GM23338 (cell line): ENCODE measurements at regions not wholly inside any gene's neighbourhood (a gene's known extent, or its start where the extent isn't known, plus 50 kb on each side); places are given as distances from the start of the nearest gene placed in this dataset.

Source experiments
- ATAC-seq: fragments of 200-7000 bp; cut with Tn5 transposase; 3 replicates; pipeline ENCODE4 v1.9.1; 2020
- DNase-seq: peaks from one replicate; pipeline ENCODE4 v3.0.0-alpha.2; 2015; ENCODE audit warnings: low spot score
- H2AFZ ChIP-seq: fragments of 200-600 bp; sonication (generic); 2 replicates; pipeline ENCODE4 v1.8.0; 2016; ENCODE audit warnings: antibody characterized with exemption, mild to moderate bottlenecking, moderate library complexity
- H3F3A ChIP-seq: fragments of 200-600 bp; sonication (generic); replicated peaks from 2 replicates; pipeline ENCODE4 v1.8.0; 2017; ENCODE audit warnings: antibody characterized with exemption, mixed run types, low read depth
- H3K27ac ChIP-seq: fragments of 200-600 bp; sonication (generic); 2 replicates; pipeline ENCODE4 v1.6.1; 2016; ENCODE audit warnings: low read depth
- H3K27me3 ChIP-seq: fragments of 200-600 bp; sonication (generic); 2 replicates; pipeline ENCODE4 v1.8.0; 2016; ENCODE audit warnings: mild to moderate bottlenecking, mixed run types, moderate library complexity; ENCODE audit not compliant: insufficient read depth
- H3K36me3 ChIP-seq: fragments of 200-600 bp; sonication (generic); 2 replicates; pipeline ENCODE4 v1.8.0; 2016; ENCODE audit warnings: mild to moderate bottlenecking; ENCODE audit not compliant: insufficient read depth
- H3K4me1 ChIP-seq: fragments of 200-600 bp; sonication (generic); 2 replicates; pipeline ENCODE4 v1.8.0; 2016; ENCODE audit warnings: mild to moderate bottlenecking, moderate library complexity; ENCODE audit not compliant: insufficient read depth
- H3K4me2 ChIP-seq: fragments of 200-600 bp; sonication (generic); 2 replicates; pipeline ENCODE4 v1.7.1; 2017; ENCODE audit warnings: mixed run types
- H3K4me3 ChIP-seq: fragments of 200-600 bp; sonication (generic); 2 replicates; pipeline ENCODE4 v1.6.1; 2016; ENCODE audit warnings: mixed run types
- H3K79me2 ChIP-seq: fragments of 200-600 bp; sonication (generic); replicated peaks from 2 replicates; pipeline ENCODE4 v1.8.0; 2017; ENCODE audit warnings: mild to moderate bottlenecking; ENCODE audit not compliant: insufficient read depth
- H3K9me2 ChIP-seq: fragments of 200-600 bp; sonication (generic); 2 replicates; pipeline ENCODE4 v1.8.0; 2017; ENCODE audit not compliant: insufficient read depth
- H4K20me1 ChIP-seq: fragments of 200-600 bp; sonication (generic); replicated peaks from 2 replicates; pipeline ENCODE4 v1.8.0; 2017; ENCODE audit warnings: mild to moderate bottlenecking; ENCODE audit not compliant: insufficient read depth
- H3K27ac Mint-ChIP-seq: 2 replicates; pipeline ENCODE4 v1.8.0; 2020; ENCODE audit warnings: inconsistent platforms, mild to moderate bottlenecking, moderate library complexity, mixed read lengths
- H3K27me3 Mint-ChIP-seq: 3 replicates; pipeline ENCODE4 v1.8.0; 2022; ENCODE audit warnings: low read depth, mild to moderate bottlenecking, moderate library complexity, mixed read lengths, inconsistent platforms; ENCODE audit not compliant: insufficient read depth, poor library complexity
- H3K36me3 Mint-ChIP-seq: 3 replicates; pipeline ENCODE4 v1.8.0; 2021; ENCODE audit warnings: low read depth, mild to moderate bottlenecking, inconsistent platforms, moderate library complexity, mixed read lengths
- H3K4me1 Mint-ChIP-seq: 3 replicates; pipeline ENCODE4 v1.8.0; 2020; ENCODE audit warnings: mild to moderate bottlenecking, inconsistent platforms, mixed read lengths
- H3K4me3 Mint-ChIP-seq: 3 replicates; pipeline ENCODE4 v1.8.0; 2021; ENCODE audit warnings: moderate library complexity, mild to moderate bottlenecking, inconsistent platforms, mixed read lengths
- H3K9me3 Mint-ChIP-seq: 3 replicates; pipeline ENCODE4 v1.8.0; 2020; ENCODE audit warnings: moderate library complexity, mild to moderate bottlenecking, inconsistent platforms, mixed read lengths
- CREB1 ChIP-seq: fragments of 250-450 bp; sonication (Bioruptor Pico); IDR thresholded peaks from 2 replicates; pipeline ENCODE4 v1.5.0; 2020; ENCODE audit warnings: low read depth, mild to moderate bottlenecking, moderate library complexity
- CTCF ChIP-seq, 2 experiments: fragments of 200-600 bp in 1 of 2; sonication (generic) in 1 of 2; conservative IDR thresholded peaks; 2 replicates each; pipeline versions ENCODE4 v1.5.1 to v1.6.1; 2016 to 2017; ENCODE audit warnings: antibody characterized with exemption in 2 of 2, low read depth in 2 of 2, mild to moderate bottlenecking in 2 of 2, moderate library complexity in 1 of 2
- EZH2 ChIP-seq: fragments of 200-600 bp; sonication (generic); IDR thresholded peaks from one replicate; pipeline ENCODE4 v1.8.0; 2017; ENCODE audit warnings: antibody characterized with exemption, mild to moderate bottlenecking, low read depth; ENCODE audit not compliant: unreplicated experiment
- EZH2phosphoT487 ChIP-seq: fragments of 200-600 bp; sonication (generic); IDR thresholded peaks from one replicate; pipeline ENCODE4 v1.8.1; 2018; ENCODE audit warnings: antibody characterized with exemption; ENCODE audit not compliant: unreplicated experiment
- JUNB ChIP-seq: IDR thresholded peaks from one replicate; pipeline ENCODE4 v1.6.1; 2016; ENCODE audit warnings: antibody characterized with exemption; ENCODE audit not compliant: unreplicated experiment
- NANOG ChIP-seq: IDR thresholded peaks from 2 replicates; pipeline ENCODE4 v1.6.1; 2016; ENCODE audit warnings: antibody characterized with exemption, borderline replicate concordance
- POLR2AphosphoS5 ChIP-seq: IDR thresholded peaks from 2 replicates; pipeline ENCODE4 v1.6.1; 2016; ENCODE audit warnings: antibody characterized with exemption, low read depth
- STAT1 ChIP-seq: IDR thresholded peaks from one replicate; pipeline ENCODE4 v1.6.1; 2016; ENCODE audit warnings: antibody characterized with exemption; ENCODE audit not compliant: unreplicated experiment
- ZNF114 ChIP-seq: fragments of 250-450 bp; sonication (Bioruptor Pico); IDR thresholded peaks from 2 replicates; pipeline ENCODE4 v1.5.0; 2020; ENCODE audit warnings: mild to moderate bottlenecking, moderate library complexity
- ZNF331 ChIP-seq: fragments of 250-450 bp; sonication (Bioruptor Pico); IDR thresholded peaks from 2 replicates; pipeline ENCODE4 v1.5.0; 2020; ENCODE audit warnings: low read depth, mild to moderate bottlenecking, moderate library complexity
- TF ChIP-seq, protein P1 (sequence below): IDR thresholded peaks from one replicate; pipeline ENCODE4 v1.6.1; 2018; ENCODE audit warnings: antibody characterized with exemption; ENCODE audit not compliant: unreplicated experiment
- TF ChIP-seq, protein P2 (sequence below): fragments of 250-450 bp; sonication (Bioruptor Pico); IDR thresholded peaks from 2 replicates; pipeline ENCODE4 v1.5.0; 2020; ENCODE audit warnings: mild to moderate bottlenecking, moderate library complexity
- TF ChIP-seq, protein P3 (sequence below): IDR thresholded peaks from 2 replicates; pipeline ENCODE4 v1.6.1; 2016; ENCODE audit warnings: antibody characterized with exemption

GRCh38 chr13:107395927-107396662, 819.2 kb downstream of the LIG4 start:
- Histone ChIP-seq H3K4me1 (peaks cover 7% of the 10 kb centered on the region; the same call in 1 of the 2 replicates), H3K79me2 (no peaks in the 10 kb centered on the region), H3K27ac (no peak overlapping the region), H3K36me3 (no peaks in the 10 kb centered on the region), H3K4me2 (no peak overlapping the region), H3K9me2 (peaks cover 12% of the 10 kb centered on the region), H3K4me3 (no peak overlapping the region), H3K27me3 (no peaks in the 10 kb centered on the region), H2AFZ (no peak overlapping the region), H4K20me1 (no peaks in the 10 kb centered on the region), H3F3A (no peaks in the 10 kb centered on the region)
- DNase-seq: no peak
- Mint-ChIP-seq H3K9me3 (no peaks in the 10 kb centered on the region), H3K4me3 (no peak overlapping the region), H3K27me3 (peaks cover 1% of the 10 kb centered on the region), H3K4me1 (peaks cover 16% of the 10 kb centered on the region; the same call in 2 of the 3 replicates), H3K36me3 (no peaks in the 10 kb centered on the region), H3K27ac (no peak overlapping the region)
- TF ChIP-seq POLR2AphosphoS5 (no peak), NANOG (no peak), STAT1 (no peak), ZNF331 (CRISPR knock-in tag) (no peak), ZNF114 (CRISPR knock-in tag) (no peak), JUNB (no peak), EZH2phosphoT487 (no peak), CREB1 (CRISPR knock-in tag) (no peak), CTCF (conservative IDR thresholded peaks at IDR 0.05; ENCODE audit: low read depth in 2 of 2) (no peak), EZH2 (no peak)
- TF ChIP-seq, protein P1, sequence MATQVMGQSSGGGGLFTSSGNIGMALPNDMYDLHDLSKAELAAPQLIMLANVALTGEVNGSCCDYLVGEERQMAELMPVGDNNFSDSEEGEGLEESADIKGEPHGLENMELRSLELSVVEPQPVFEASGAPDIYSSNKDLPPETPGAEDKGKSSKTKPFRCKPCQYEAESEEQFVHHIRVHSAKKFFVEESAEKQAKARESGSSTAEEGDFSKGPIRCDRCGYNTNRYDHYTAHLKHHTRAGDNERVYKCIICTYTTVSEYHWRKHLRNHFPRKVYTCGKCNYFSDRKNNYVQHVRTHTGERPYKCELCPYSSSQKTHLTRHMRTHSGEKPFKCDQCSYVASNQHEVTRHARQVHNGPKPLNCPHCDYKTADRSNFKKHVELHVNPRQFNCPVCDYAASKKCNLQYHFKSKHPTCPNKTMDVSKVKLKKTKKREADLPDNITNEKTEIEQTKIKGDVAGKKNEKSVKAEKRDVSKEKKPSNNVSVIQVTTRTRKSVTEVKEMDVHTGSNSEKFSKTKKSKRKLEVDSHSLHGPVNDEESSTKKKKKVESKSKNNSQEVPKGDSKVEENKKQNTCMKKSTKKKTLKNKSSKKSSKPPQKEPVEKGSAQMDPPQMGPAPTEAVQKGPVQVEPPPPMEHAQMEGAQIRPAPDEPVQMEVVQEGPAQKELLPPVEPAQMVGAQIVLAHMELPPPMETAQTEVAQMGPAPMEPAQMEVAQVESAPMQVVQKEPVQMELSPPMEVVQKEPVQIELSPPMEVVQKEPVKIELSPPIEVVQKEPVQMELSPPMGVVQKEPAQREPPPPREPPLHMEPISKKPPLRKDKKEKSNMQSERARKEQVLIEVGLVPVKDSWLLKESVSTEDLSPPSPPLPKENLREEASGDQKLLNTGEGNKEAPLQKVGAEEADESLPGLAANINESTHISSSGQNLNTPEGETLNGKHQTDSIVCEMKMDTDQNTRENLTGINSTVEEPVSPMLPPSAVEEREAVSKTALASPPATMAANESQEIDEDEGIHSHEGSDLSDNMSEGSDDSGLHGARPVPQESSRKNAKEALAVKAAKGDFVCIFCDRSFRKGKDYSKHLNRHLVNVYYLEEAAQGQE: no peak
- TF ChIP-seq, protein P2, sequence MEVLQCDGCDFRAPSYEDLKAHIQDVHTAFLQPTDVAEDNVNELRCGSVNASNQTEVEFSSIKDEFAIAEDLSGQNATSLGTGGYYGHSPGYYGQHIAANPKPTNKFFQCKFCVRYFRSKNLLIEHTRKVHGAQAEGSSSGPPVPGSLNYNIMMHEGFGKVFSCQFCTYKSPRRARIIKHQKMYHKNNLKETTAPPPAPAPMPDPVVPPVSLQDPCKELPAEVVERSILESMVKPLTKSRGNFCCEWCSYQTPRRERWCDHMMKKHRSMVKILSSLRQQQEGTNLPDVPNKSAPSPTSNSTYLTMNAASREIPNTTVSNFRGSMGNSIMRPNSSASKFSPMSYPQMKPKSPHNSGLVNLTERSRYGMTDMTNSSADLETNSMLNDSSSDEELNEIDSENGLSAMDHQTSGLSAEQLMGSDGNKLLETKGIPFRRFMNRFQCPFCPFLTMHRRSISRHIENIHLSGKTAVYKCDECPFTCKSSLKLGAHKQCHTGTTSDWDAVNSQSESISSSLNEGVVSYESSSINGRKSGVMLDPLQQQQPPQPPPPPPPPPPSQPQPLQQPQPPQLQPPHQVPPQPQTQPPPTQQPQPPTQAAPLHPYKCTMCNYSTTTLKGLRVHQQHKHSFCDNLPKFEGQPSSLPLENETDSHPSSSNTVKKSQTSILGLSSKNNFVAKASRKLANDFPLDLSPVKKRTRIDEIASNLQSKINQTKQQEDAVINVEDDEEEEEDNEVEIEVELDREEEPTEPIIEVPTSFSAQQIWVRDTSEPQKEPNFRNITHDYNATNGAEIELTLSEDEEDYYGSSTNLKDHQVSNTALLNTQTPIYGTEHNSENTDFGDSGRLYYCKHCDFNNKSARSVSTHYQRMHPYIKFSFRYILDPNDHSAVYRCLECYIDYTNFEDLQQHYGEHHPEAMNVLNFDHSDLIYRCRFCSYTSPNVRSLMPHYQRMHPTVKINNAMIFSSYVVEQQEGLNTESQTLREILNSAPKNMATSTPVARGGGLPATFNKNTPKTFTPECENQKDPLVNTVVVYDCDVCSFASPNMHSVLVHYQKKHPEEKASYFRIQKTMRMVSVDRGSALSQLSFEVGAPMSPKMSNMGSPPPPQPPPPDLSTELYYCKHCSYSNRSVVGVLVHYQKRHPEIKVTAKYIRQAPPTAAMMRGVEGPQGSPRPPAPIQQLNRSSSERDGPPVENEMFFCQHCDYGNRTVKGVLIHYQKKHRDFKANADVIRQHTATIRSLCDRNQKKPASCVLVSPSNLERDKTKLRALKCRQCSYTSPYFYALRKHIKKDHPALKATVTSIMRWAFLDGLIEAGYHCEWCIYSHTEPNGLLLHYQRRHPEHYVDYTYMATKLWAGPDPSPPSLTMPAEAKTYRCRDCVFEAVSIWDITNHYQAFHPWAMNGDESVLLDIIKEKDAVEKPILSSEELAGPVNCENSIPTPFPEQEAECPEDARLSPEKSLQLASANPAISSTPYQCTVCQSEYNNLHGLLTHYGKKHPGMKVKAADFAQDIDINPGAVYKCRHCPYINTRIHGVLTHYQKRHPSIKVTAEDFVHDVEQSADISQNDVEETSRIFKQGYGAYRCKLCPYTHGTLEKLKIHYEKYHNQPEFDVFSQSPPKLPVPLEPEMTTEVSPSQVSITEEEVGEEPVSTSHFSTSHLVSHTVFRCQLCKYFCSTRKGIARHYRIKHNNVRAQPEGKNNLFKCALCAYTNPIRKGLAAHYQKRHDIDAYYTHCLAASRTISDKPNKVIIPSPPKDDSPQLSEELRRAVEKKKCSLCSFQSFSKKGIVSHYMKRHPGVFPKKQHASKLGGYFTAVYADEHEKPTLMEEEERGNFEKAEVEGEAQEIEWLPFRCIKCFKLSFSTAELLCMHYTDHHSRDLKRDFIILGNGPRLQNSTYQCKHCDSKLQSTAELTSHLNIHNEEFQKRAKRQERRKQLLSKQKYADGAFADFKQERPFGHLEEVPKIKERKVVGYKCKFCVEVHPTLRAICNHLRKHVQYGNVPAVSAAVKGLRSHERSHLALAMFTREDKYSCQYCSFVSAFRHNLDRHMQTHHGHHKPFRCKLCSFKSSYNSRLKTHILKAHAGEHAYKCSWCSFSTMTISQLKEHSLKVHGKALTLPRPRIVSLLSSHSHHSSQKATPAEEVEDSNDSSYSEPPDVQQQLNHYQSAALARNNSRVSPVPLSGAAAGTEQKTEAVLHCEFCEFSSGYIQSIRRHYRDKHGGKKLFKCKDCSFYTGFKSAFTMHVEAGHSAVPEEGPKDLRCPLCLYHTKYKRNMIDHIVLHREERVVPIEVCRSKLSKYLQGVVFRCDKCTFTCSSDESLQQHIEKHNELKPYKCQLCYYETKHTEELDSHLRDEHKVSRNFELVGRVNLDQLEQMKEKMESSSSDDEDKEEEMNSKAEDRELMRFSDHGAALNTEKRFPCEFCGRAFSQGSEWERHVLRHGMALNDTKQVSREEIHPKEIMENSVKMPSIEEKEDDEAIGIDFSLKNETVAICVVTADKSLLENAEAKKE (CRISPR knock-in tag): no peak
- TF ChIP-seq, protein P3, sequence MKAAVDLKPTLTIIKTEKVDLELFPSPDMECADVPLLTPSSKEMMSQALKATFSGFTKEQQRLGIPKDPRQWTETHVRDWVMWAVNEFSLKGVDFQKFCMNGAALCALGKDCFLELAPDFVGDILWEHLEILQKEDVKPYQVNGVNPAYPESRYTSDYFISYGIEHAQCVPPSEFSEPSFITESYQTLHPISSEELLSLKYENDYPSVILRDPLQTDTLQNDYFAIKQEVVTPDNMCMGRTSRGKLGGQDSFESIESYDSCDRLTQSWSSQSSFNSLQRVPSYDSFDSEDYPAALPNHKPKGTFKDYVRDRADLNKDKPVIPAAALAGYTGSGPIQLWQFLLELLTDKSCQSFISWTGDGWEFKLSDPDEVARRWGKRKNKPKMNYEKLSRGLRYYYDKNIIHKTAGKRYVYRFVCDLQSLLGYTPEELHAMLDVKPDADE: no peak
- ATAC-seq: no peak
